Gastrocnemius medialis (tissue), 4 donors: ENCODE measurements at regions not wholly inside any gene's neighbourhood (a gene's known extent, or its start where the extent isn't known, plus 50 kb on each side); places are given as distances from the start of the nearest gene placed in this dataset.

ENCODE experiments used
- CTCF ChIP-seq, 5 experiments: fragments of 450-650 bp in 3 of 5; fragments of 200-600 bp in 2 of 5; sonication (generic) in 2 of 5; IDR thresholded peaks in 4 of 5; conservative IDR thresholded peaks in 1 of 5; 1 replicate in 4 of 5; 2 replicates in 1 of 5; pipeline ENCODE4 v1.5.1; 2016 to 2019; ENCODE audit warnings: antibody characterized with exemption in 5 of 5, mild to moderate bottlenecking in 3 of 5, moderate library complexity in 3 of 5
- POLR2A ChIP-seq, 2 donors: fragments of 450-650 bp; IDR thresholded peaks; one replicate each; pipeline ENCODE4 v1.6.1; 2017; ENCODE audit warnings: antibody characterized with exemption in 2 of 2, mild to moderate bottlenecking in 2 of 2, moderate library complexity in 2 of 2

- no peak for TF ChIP-seq CTCF (IDR thresholded peaks at IDR 0.05 in 4 of 5, conservative IDR thresholded peaks at IDR 0.05 in 1 of 5)
- no peak for TF ChIP-seq POLR2A (IDR thresholded peaks at IDR 0.05)
Observed at GRCh38 chr10:111429288-111430028, 352.6 kb downstream of the ADRA2A start.
